Neuron (in vitro differentiated cells): ENCODE measurements at regions not wholly inside any gene's neighbourhood (a gene's known extent, or its start where the extent isn't known, plus 50 kb on each side); places are given as distances from the start of the nearest gene placed in this dataset.
"Not testable (repeated sequence)": the region's sequence is repeated elsewhere in the genome, so short reads cannot be mapped to it uniquely, and the experiment has no call there.

Source experiments
- H2AFZ ChIP-seq: one replicate; pipeline ENCODE4 v1.6.1; 2013; ENCODE audit warnings: low read depth, mild to moderate bottlenecking, inconsistent platforms, low read length, moderate library complexity
- H3K27me3 ChIP-seq: one replicate; pipeline ENCODE4 v1.6.1; 2013; ENCODE audit warnings: low read length; ENCODE audit not compliant: insufficient read depth
- H3K36me3 ChIP-seq: one replicate; pipeline ENCODE4 v1.6.1; 2013; ENCODE audit warnings: low read length; ENCODE audit not compliant: insufficient read depth
- H3K4me1 ChIP-seq: one replicate; pipeline ENCODE4 v1.6.1; 2013; ENCODE audit warnings: low read length; ENCODE audit not compliant: insufficient read depth
- H3K4me3 ChIP-seq: 2 replicates; pipeline ENCODE4 v1.5.1; 2013; ENCODE audit warnings: mild to moderate bottlenecking, low read length, moderate library complexity
- H3K9me3 ChIP-seq: one replicate; pipeline ENCODE4 v1.6.1; 2013; ENCODE audit warnings: low read length

DNA sequence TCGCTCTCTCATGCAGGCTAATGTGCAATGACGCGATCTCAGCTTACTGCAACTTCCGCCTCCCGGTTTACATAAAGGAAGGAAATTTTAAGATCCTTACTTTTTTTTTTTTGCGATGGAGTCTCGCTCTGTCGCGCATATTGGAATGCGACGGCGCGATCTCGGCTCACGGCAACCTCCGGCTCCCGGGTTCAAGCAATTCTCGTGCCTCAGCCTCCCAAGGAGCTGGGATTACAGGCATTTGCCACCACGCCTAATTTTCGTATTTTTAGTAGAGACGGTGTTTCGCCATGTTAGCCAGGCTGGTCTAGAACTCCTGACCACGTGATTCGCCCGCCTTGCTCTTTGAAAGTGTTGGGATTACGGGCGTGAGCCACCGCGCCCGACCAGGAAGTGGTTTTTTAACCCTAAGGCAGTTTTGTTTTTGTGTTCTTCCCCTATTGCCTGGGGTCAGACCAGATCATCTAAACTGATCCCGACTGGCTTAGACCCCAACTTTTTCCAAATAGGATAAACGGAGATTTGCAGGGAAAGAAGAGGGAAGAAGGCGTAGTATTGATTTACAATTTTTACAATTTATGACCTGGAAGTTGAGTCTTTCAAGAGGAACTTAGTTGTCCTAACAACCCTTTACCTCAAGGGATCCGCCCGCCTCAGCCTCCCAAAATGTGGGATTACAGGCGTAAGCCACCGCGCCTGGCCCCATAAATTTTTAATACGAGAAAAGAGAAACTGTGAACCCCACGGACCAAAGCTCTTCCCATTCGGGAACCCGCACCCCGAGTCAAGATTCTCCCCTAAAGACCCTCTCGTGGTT lies 142.0 kb downstream of the ZNF737 start:
- Histone ChIP-seq H3K27me3 (no peaks in the 10 kb centered on the region), H3K9me3 (peaks cover 6% of the 10 kb centered on the region), H3K4me3 (peak overlapping the region; percentile 80), H3K4me1 (no peaks in the 10 kb centered on the region), H3K36me3 (peaks cover 4% of the 10 kb centered on the region), H2AFZ (peak overlapping the region; percentile 48)

DNA sequence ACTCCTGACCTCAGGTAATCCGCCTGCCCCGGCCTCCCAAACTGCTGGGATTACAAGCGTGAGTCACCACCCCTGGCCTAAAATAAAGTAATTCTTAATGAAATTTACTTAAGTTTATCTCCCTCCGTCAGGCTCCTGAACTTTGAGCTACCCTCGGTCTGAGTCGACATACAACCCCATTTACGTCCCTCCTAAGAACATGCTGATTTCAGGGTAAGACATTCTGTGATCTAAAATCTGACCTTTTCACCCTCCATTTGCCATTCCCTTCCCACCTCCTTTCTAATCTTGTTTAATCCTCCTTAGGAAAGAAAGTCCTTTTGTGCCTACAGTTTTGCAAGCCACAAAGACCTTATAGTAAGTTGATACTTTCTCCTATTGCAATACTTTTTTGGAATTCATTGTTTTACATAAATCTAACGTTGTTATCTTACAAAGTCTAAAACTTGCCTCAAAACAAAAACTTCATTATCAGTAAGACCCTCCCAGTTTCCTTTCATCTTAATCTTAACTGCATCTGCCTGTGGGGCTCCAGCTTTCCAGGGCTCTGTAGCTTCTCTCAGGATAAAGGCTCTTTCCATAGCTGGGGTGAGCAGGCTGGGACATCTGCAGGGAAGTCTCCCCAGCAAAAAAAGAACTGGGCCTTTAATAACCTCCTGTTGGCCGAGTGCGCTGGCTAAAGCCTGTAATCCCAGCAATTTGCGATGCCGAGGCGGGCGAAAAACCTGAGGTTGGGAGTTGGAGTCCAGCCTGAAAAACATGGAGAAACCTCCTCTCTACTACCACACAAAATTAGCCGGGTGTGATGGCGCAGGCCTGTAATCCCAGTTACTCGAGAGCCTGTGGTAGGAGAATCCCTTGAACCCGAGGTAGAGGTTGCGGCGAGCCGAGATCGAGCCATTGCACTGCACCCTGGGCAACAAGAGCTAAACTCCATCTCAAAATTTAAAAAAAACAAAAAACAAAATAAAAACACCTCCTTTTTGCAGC lies 143.1 kb downstream of the ZNF737 start:
- H2AFZ ChIP-seq = no peak overlapping the region
- H3K27me3 ChIP-seq = no peaks in the 10 kb centered on the region
- H3K9me3 ChIP-seq = peaks cover 6% of the 10 kb centered on the region
- H3K36me3 ChIP-seq = peaks cover 4% of the 10 kb centered on the region
- no peak overlapping the region for H3K4me3 ChIP-seq
- no peaks in the 10 kb centered on the region for H3K4me1 ChIP-seq

DNA sequence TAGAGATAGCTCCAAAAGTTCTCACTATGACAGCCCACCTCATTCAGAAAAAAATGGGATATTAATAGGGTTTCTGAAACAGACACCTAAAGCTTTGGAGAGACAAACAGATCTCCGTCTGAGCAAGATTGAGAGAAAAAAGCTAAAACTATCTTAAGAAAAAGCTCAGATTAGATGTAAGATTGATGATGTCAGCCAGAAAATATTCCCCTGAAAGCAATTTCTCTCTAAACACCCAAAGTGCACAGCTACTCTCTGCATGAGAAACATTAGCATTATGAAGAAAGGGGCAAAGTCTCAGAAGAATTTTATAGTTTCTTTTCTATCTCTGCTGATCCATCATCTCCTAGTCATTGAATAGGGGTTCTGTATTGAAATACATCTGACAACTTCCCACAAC lies 148.9 kb downstream of the ZNF737 start:
- Histone ChIP-seq H2AFZ (no peak overlapping the region), H3K4me1 (no peaks in the 10 kb centered on the region), H3K36me3 (peaks cover 5% of the 10 kb centered on the region), H3K27me3 (no peaks in the 10 kb centered on the region), H3K9me3 (peaks cover 15% of the 10 kb centered on the region), H3K4me3 (no peak overlapping the region)

DNA sequence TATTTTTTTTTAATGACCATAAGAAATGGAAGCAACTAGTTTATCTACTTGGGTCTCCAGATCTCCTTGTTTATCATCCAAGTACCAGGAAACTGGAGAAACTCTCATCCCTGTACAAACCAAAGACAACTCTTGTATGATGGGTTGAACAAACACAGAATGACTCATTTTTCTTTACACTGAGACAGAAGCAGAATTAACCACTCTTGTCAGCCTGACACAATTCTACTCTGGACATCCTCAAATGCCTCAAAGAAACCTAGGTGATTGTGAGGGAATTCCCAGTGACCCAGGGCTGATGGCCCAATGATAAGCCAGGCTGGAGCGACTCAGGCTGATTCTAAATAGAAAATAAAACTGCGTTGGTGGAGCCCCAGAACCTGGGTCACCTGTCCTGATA lies 151.5 kb downstream of the ZNF737 start:
- Histone ChIP-seq H3K4me1 (no peaks in the 10 kb centered on the region), H3K27me3 (no peaks in the 10 kb centered on the region), H3K4me3 (no peak overlapping the region), H3K9me3 (peaks cover 14% of the 10 kb centered on the region), H3K36me3 (peaks cover 9% of the 10 kb centered on the region), H2AFZ (no peak overlapping the region)

DNA sequence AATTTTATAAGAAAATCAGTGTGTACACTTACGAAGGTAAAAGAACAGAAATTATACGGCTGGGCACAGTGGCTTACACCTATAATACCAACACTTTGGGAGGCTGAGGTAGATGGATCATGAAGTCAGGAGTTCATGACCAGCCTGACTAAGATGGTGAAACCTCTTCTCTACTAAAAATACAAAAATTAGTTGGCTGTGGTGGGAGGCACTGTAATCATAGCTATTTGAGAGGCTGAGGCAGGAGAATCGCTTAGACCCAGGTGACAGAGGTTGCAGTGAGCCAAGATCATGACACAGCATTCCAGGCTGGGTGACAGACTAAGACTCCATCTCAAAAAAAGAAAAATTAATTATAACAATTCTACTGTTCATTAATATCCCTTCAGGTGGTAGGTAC lies 151.9 kb downstream of the ZNF737 start:
- H3K4me3 ChIP-seq = no peak overlapping the region
- peaks cover 17% of the 10 kb centered on the region for H3K9me3 ChIP-seq
- no peaks in the 10 kb centered on the region for H3K27me3 ChIP-seq
- no peak overlapping the region for H2AFZ ChIP-seq
- no peaks in the 10 kb centered on the region for H3K4me1 ChIP-seq
- H3K36me3 ChIP-seq = peaks cover 11% of the 10 kb centered on the region

DNA sequence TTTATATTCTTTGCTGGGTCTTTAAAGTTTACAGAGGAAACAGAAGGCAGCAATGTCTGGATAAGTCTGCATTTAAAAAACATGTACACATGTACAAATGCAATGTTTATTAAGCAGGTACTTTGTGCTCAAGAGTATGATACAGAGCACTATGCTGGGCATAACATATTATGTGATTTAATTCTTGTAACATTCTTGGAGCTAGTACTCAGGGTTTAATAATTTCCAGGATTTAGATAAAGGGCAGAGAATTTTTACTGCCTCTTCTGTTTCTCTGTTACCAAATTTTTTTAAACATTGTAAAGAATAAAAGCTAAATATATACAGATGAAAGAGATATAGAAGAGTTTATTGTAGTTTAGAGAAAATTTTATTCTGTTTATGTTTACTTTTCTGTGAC lies 152.7 kb downstream of the ZNF737 start:
- Histone ChIP-seq H3K9me3 (peaks cover 19% of the 10 kb centered on the region), H3K4me3 (no peak overlapping the region), H3K36me3 (peaks cover 16% of the 10 kb centered on the region), H3K27me3 (no peaks in the 10 kb centered on the region), H2AFZ (no peak overlapping the region), H3K4me1 (no peaks in the 10 kb centered on the region)

DNA sequence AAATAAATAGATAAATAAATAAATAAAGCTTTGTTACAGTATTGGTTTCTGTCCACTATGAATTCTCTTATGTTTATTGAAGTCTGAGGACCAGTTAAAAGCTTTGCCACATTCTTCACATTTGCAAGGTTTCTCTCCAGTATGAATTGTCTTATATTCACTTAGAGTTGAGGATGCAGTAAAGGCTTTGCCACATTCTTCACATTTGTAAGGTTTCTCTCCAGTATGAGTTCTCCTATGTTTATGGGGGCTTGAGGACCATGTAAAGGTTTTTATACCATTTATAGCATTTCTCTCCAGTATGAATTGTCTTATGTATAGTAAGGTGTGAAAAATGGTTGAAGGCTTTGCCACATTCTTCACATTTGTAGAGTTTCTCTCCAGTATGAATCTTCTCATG lies 168.3 kb downstream of the ZNF737 start:
- H3K4me1 ChIP-seq = no peaks in the 10 kb centered on the region
- H3K9me3 ChIP-seq = peaks cover 47% of the 10 kb centered on the region
- H3K27me3 ChIP-seq = no peaks in the 10 kb centered on the region
- no peak overlapping the region for H3K4me3 ChIP-seq
- H3K36me3 ChIP-seq = peaks cover 7% of the 10 kb centered on the region
- no peak overlapping the region for H2AFZ ChIP-seq

DNA sequence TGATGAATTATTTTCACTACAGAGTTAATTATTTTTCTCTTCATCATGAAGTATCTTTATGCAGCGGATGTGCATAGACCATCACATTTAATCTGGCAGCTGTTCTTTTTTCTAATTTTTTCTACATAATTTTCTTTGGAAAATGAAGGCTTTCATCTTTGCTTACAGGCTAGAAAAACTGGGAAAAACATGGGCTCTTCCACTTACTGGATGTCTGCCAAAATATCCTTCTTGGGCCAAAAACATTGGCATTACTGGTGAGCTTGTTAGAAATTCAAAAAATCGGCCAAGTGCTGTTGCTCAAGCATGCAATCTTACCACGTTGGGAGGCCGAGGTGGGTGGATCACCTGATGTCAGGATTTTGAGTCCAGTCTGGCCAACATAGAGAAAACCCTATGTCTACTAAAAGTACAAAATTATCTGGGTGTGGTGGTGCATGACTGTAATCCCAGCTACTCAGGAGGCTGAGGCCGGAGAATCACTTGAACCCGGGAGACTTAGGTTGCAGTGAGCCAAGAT lies 176.8 kb downstream of the ZNF737 start:
- Histone ChIP-seq H3K9me3 (peaks cover 14% of the 10 kb centered on the region), H3K27me3 (no peaks in the 10 kb centered on the region), H3K36me3 (no peaks in the 10 kb centered on the region), H3K4me3 (no peak overlapping the region), H3K4me1 (no peaks in the 10 kb centered on the region), H2AFZ (no peak overlapping the region)

DNA sequence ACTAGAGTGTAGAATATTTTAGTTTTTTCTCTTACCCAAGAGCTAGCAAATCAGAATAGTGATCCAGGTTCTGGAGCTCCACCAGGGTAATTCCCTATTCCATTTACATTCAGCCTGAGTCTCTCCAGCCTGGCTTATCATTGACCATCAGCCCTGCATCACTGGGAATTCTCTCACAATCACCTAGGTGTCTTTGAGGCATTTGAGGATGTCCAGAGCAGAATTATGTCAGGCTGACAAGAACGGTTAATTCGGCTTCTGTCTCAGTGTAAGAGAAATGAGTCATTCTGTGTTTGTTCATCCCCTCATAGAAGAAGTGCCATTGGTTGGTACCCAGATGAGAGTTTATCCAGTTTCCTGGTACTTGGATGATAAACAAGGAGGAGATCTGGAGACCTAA lies 180.5 kb downstream of the ZNF737 start:
- H3K4me1 ChIP-seq = no peaks in the 10 kb centered on the region

DNA sequence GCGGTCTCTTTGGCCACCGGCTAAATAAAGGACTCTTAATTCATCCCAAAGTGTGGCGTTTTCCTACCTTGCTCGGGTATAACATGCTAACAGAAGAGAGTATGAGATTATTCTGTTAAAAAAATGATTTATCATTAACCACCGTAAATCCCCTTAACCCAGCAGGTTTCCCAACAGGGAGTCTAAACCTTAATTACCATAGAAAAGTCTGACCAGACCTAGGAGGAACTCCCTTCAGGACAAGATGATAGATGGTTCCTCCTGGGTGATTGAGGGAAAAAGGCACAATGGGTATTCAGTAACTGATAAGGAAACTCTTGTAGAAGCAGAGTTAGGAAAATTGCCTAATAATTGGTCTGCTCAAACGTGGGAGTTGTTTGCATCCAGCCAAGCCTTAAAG lies 193.7 kb downstream of the ZNF737 start:
- H3K4me3 ChIP-seq = no peak overlapping the region
- H3K9me3 ChIP-seq = peaks cover 8% of the 10 kb centered on the region
- no peaks in the 10 kb centered on the region for H3K27me3 ChIP-seq
- no peak overlapping the region for H2AFZ ChIP-seq
- peaks cover 8% of the 10 kb centered on the region for H3K4me1 ChIP-seq
- no peaks in the 10 kb centered on the region for H3K36me3 ChIP-seq

More for the DNA sequence above, 180.5 kb downstream of the ZNF737 start:
- Histone ChIP-seq H2AFZ (no peak overlapping the region), H3K9me3 (peaks cover 2% of the 10 kb centered on the region), H3K27me3 (no peaks in the 10 kb centered on the region), H3K36me3 (no peaks in the 10 kb centered on the region), H3K4me3 (no peak overlapping the region)

DNA sequence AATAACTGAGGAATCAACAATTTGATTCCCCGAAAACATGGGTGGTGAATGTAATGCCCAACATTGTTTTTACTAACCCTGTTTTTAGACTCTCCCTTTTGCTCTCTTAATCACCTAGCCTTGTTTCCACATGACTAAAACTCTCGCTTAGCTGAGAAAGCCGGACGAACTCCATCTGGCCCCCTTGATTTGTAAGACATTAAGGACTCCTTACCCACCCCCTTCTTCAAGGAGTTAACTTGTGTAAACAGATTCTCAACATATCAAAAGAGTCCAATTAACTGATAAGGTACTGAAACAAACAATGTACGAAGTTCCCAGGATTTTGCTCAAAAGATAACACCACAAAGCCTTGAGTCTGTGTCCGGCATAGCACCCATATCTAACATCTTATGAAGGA lies 194.3 kb downstream of the ZNF737 start:
- H3K4me3 ChIP-seq, H2AFZ ChIP-seq, H3K36me3 ChIP-seq, H3K9me3 ChIP-seq, H3K27me3 ChIP-seq, H3K4me1 ChIP-seq: not testable (repeated sequence)

DNA sequence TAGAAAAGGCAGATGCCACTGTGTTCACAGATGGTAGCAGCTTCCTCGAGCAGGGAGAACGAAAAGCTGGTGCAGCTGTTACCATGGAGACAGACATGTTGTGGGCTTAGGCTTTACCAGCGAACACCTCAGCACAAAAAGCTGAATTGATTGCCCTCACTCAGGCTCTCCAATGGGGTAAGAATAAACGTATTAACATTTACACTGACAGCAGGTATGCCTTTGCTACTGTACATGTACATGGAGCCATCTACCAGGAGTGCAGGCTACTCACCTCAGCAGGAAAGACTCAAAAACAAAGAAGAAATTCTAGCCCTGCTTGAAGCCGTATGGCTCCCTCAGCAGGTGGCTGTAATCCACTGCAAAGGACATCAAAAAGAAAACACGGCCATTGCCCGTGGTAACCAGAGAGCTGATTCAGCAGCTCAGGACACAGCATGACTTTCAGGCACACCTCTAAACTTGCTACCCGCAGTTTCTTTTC lies 197.7 kb downstream of the ZNF737 start:
- H2AFZ ChIP-seq = no peak overlapping the region

DNA sequence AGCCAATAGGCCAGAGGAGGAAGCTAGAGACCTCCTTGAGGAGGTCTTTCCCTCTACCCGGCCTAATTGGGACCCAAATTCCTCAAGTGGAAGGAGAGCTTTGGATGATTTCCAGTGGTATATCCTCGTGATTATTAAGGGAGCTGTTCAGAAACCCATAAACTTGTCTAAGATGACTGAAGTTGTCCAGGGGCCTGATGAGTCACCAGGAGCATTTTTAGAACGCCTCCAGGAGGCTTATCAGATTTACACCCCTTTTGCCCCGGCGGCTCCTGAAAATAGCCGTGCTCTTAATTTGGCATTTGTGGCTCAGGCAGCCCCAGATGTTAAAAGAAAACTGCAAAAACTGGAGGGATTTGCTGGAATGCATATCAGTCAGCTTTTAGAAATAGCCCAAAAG lies 198.1 kb downstream of the ZNF486 start:
- Histone ChIP-seq H3K27me3 (no peaks in the 10 kb centered on the region), H3K4me1 (peaks cover 8% of the 10 kb centered on the region), H3K36me3 (no peaks in the 10 kb centered on the region), H2AFZ (no peak overlapping the region), H3K9me3 (no peaks in the 10 kb centered on the region), H3K4me3 (no peak overlapping the region)

More for the DNA sequence above, 197.7 kb downstream of the ZNF737 start:
- no peaks in the 10 kb centered on the region for H3K27me3 ChIP-seq
- H3K4me1 ChIP-seq = peaks cover 8% of the 10 kb centered on the region
- H3K4me3 ChIP-seq = no peak overlapping the region
- H3K36me3 ChIP-seq = no peaks in the 10 kb centered on the region
- H3K9me3 ChIP-seq = peaks cover 6% of the 10 kb centered on the region
